AG04450 (cell line): ENCODE measurements at regions not wholly inside any gene's neighbourhood (a gene's known extent, or its start where the extent isn't known, plus 50 kb on each side); places are given as distances from the start of the nearest gene placed in this dataset.
"Not testable (repeated sequence)": the region's sequence is repeated elsewhere in the genome, so short reads cannot be mapped to it uniquely, and the experiment has no call there.

Experiments used
- CTCF ChIA-PET: fragments of 300-600, 350-600 bp; formaldehyde crosslinking; extraction: SDS; loops from one replicate; lab custom pipeline; 2022; ENCODE audit warnings: antibody characterized with exemption, inconsistent platforms; lab: Charles Lee
- POLR2A ChIA-PET: fragments of 350-600 bp; formaldehyde crosslinking; extraction: SDS; loops from one replicate; lab custom pipeline; 2021; ENCODE audit warnings: antibody characterized with exemption, inconsistent platforms; lab: Yijun Ruan, JAX
- DNase-seq: peaks from one replicate; pipeline ENCODE4 v3.0.0-alpha.2; 2011; ENCODE audit warnings: low read depth, low spot score
- H3K27ac ChIP-seq: one replicate; pipeline ENCODE4 v1.5.1; 2012; ENCODE audit warnings: low read depth, low read length, control low read depth
- H3K27me3 ChIP-seq: one replicate; pipeline ENCODE4 v1.6.0; 2012; ENCODE audit warnings: low read length; ENCODE audit not compliant: control insufficient read depth, insufficient read depth
- H3K4me3 ChIP-seq: 2 replicates; pipeline ENCODE4 v1.5.1; 2011; ENCODE audit warnings: mild to moderate bottlenecking, low read depth, low read length, control low read depth
- H3K9me3 ChIP-seq: 2 replicates; pipeline ENCODE4 v1.5.1; 2012; ENCODE audit warnings: low read length; ENCODE audit not compliant: control insufficient read depth, insufficient read depth
- TF ChIP-seq, protein P1 (sequence below): IDR thresholded peaks from 2 replicates; pipeline ENCODE4 v1.5.1; 2011; ENCODE audit warnings: low read depth, low read length, control low read depth, inconsistent platforms

DNA sequence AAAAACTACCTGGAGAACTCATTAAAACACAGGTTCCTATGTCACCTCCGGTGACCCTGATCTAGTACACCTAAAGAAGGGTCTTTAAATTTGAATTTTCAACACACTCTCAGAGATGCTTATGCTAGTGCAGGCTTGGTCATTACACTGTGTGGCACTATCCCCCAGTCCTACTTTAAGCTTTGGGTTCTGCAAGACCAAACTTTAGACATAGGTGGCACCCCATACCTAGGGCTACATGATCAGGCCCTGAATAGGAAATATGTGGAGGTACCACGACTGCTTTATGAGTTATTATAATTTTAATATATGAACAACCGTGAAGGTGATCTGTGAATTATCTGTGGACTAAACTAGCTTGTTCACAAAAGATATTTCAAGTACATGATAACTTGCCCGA, 201.3 kb upstream of the OR13F1 start:
- Histone ChIP-seq H3K9me3 (peaks cover 15% of the 10 kb centered on the region), H3K4me3 (no peak overlapping the region), H3K27ac (no peak overlapping the region), H3K27me3 (no peaks in the 10 kb centered on the region)
- DNase-seq, result no peak
- CTCF ChIA-PET, result no interaction called here
- TF ChIP-seq, protein P1, sequence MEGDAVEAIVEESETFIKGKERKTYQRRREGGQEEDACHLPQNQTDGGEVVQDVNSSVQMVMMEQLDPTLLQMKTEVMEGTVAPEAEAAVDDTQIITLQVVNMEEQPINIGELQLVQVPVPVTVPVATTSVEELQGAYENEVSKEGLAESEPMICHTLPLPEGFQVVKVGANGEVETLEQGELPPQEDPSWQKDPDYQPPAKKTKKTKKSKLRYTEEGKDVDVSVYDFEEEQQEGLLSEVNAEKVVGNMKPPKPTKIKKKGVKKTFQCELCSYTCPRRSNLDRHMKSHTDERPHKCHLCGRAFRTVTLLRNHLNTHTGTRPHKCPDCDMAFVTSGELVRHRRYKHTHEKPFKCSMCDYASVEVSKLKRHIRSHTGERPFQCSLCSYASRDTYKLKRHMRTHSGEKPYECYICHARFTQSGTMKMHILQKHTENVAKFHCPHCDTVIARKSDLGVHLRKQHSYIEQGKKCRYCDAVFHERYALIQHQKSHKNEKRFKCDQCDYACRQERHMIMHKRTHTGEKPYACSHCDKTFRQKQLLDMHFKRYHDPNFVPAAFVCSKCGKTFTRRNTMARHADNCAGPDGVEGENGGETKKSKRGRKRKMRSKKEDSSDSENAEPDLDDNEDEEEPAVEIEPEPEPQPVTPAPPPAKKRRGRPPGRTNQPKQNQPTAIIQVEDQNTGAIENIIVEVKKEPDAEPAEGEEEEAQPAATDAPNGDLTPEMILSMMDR, result no peak
- POLR2A ChIA-PET, result interaction anchor here (0.7 kb wide), 1 partner anchor 119 kb away, joined by 6 read pairs; no protein-coding TSS in a partner anchor

DNA sequence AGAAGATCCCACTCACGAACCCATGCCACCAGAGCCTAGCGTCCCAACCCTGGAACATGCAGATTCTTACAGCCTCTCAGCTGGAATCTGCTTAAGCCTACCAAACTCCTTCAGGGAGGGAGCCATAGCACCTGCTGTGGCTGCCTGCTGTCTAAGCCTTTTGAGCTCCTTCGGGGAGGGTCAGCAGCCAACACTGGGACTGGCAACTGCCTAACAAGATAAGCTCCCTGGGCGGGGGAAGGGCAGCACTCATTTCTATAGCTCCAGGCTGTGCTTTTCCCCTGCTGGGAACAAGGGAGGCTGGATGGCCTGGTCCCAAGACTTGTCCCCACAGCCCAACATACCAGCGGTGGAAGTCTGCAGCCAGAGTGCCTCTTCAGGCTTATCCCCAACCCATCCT, 199.1 kb upstream of the OR13F1 start:
- Histone ChIP-seq H3K27me3 (no peaks in the 10 kb centered on the region), H3K4me3 (no peak overlapping the region), H3K9me3 (peaks cover 13% of the 10 kb centered on the region), H3K27ac (no peak overlapping the region)
- no peak for DNase-seq
- ChIA-PET CTCF (no interaction called here), POLR2A (no interaction called here)
- TF ChIP-seq, protein P1, result no peak

DNA sequence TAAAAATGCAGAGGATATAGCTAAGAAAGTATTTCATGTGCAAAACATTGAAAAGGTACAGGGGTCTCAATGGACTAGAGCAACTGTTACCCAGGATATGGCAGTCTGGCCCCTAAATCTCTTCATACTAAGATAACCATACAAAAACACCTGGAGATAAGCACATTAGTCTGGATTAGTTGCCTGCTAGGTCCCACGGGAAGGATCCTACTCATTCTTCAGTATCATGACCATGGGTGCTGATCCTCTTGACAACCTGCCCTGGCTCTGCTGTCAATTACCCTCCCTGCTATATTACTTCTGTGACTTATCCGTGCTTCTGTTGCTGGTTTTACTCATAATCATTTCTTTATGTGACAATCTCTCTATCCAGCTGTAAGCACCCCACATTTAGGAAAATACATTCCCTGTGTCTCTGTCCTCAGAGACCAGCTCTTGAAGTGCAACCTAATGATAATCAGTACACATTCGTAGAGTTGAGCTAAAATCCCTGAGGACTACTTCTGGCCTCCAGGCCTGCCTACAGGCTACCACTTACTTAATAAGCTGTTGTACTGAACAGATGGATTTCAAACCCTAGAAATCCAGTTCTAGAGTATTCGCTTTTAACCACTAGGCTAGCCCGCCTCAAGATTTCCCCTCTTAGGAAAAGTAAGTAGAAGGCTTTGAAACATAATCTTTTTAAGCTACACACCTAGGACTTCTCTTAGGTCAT, 190.5 kb upstream of the OR13F1 start:
- ChIA-PET CTCF (no interaction called here), POLR2A (no interaction called here)
- Histone ChIP-seq H3K9me3 (peaks cover 9% of the 10 kb centered on the region; the same call in 1 of the 2 replicates), H3K27ac (no peak overlapping the region), H3K27me3 (no peaks in the 10 kb centered on the region), H3K4me3 (no peak overlapping the region)
- TF ChIP-seq, protein P1, result no peak
- DNase-seq, result no peak

DNA sequence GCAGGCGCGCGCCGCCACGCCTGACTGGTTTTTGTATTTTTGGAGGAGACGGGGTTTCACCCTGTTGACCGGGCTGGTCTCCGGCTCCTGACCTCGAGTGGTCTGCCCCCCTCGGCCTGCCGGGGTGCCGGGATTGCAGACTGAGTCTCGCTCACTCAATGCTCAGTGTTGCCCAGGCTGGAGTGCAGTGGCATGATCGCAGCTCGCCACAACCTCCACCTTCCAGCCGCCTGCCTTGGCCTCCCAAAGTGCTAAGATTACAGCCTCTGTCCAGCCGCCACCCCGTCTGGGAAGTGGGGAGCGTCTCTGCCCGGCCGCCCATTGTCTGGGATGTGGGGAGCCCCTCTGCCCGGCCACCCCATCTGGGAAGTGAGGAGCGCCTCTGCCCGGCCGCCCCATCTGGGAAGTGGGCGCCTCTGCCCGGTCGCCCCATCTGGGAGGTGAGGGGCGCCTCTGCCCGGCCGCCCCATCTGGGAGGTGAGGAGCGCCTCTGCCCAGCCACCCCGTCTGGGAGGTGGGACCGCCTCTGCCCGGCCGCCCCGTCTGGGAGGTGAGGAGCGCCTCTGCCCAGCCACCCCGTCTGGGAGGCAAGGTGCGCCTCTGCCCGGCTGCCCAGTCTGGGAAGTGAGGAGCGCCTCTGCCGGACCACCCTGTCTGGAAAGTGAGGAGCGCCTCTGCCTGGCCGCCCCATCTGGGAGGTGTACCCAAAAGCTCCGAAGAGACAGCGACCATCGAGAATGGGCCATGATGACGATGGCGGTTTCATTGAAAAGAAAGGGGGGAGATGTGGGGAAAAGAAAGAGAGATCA, 187.7 kb upstream of the OR13F1 start:
- H3K27ac ChIP-seq, POLR2A ChIA-PET, DNase-seq, H3K4me3 ChIP-seq, CTCF ChIA-PET, H3K9me3 ChIP-seq, H3K27me3 ChIP-seq: not testable (repeated sequence)

DNA sequence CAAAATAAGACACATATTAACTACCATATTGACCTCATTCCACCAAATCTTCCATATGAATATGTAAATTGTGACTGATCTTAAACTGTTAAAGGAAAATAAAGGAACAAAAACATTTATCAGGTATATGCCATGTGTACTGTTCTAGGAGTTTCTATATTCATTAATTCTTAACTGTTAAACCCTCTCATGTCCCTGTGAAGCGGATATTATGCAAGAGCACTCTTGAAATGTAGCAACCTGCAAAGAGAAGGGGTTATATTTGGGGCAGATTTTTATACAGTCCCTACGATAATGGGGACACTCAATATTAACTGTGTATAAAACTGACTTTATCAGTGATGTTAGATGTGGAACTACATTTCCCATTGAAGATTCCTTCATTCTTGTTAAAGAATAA, 184.9 kb upstream of the OR13F1 start:
- Histone ChIP-seq H3K4me3 (no peak overlapping the region), H3K27me3 (no peaks in the 10 kb centered on the region), H3K27ac (no peak overlapping the region), H3K9me3 (peaks cover 11% of the 10 kb centered on the region)
- ChIA-PET POLR2A (no interaction called here), CTCF (no interaction called here)
- TF ChIP-seq, protein P1, result no peak
- no peak for DNase-seq
